ENCODE measurements at regions not wholly inside any gene's neighbourhood (a gene's known extent, or its start where the extent isn't known, plus 50 kb on each side); places are given as distances from the start of the nearest gene placed in this dataset.
"Not testable (repeated sequence)": the region's sequence is repeated elsewhere in the genome, so short reads cannot be mapped to it uniquely, and the experiment has no call there.

DNA sequence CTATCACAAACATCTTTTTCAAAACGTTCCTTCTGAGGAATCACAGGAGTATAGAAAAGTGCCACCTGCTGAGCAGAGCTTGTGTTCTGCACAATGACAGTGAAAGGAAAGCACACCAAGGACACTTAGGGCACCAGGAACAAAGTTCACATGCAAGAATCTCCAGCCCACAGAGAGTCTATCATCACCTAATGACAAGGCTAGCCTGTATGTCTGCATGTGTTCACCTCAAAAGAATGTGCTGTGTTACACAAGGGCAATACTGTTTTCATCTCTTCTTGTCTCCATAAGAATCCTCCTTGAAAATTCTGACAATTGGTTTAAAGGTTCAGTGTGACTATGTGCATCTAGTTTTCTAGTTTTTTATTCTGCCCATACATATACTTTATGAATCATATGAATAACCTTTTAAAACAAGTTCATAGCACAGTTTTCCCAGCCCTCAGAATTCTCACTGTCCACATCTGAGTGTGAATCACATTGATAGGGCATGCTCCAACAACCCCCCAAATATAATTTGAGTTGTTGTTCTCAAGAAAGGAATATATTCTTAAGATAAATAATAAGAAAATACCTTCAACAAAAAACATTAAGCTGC, 118.0 kb downstream of the PWWP3B start (continued):
- TF ChIP-seq, protein P1, sequence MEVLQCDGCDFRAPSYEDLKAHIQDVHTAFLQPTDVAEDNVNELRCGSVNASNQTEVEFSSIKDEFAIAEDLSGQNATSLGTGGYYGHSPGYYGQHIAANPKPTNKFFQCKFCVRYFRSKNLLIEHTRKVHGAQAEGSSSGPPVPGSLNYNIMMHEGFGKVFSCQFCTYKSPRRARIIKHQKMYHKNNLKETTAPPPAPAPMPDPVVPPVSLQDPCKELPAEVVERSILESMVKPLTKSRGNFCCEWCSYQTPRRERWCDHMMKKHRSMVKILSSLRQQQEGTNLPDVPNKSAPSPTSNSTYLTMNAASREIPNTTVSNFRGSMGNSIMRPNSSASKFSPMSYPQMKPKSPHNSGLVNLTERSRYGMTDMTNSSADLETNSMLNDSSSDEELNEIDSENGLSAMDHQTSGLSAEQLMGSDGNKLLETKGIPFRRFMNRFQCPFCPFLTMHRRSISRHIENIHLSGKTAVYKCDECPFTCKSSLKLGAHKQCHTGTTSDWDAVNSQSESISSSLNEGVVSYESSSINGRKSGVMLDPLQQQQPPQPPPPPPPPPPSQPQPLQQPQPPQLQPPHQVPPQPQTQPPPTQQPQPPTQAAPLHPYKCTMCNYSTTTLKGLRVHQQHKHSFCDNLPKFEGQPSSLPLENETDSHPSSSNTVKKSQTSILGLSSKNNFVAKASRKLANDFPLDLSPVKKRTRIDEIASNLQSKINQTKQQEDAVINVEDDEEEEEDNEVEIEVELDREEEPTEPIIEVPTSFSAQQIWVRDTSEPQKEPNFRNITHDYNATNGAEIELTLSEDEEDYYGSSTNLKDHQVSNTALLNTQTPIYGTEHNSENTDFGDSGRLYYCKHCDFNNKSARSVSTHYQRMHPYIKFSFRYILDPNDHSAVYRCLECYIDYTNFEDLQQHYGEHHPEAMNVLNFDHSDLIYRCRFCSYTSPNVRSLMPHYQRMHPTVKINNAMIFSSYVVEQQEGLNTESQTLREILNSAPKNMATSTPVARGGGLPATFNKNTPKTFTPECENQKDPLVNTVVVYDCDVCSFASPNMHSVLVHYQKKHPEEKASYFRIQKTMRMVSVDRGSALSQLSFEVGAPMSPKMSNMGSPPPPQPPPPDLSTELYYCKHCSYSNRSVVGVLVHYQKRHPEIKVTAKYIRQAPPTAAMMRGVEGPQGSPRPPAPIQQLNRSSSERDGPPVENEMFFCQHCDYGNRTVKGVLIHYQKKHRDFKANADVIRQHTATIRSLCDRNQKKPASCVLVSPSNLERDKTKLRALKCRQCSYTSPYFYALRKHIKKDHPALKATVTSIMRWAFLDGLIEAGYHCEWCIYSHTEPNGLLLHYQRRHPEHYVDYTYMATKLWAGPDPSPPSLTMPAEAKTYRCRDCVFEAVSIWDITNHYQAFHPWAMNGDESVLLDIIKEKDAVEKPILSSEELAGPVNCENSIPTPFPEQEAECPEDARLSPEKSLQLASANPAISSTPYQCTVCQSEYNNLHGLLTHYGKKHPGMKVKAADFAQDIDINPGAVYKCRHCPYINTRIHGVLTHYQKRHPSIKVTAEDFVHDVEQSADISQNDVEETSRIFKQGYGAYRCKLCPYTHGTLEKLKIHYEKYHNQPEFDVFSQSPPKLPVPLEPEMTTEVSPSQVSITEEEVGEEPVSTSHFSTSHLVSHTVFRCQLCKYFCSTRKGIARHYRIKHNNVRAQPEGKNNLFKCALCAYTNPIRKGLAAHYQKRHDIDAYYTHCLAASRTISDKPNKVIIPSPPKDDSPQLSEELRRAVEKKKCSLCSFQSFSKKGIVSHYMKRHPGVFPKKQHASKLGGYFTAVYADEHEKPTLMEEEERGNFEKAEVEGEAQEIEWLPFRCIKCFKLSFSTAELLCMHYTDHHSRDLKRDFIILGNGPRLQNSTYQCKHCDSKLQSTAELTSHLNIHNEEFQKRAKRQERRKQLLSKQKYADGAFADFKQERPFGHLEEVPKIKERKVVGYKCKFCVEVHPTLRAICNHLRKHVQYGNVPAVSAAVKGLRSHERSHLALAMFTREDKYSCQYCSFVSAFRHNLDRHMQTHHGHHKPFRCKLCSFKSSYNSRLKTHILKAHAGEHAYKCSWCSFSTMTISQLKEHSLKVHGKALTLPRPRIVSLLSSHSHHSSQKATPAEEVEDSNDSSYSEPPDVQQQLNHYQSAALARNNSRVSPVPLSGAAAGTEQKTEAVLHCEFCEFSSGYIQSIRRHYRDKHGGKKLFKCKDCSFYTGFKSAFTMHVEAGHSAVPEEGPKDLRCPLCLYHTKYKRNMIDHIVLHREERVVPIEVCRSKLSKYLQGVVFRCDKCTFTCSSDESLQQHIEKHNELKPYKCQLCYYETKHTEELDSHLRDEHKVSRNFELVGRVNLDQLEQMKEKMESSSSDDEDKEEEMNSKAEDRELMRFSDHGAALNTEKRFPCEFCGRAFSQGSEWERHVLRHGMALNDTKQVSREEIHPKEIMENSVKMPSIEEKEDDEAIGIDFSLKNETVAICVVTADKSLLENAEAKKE (CRISPR knock-in tag; IDR thresholded peaks at IDR 0.05) = no peak
- no peak for TF ChIP-seq STAT1 (IDR thresholded peaks at IDR 0.05; ENCODE audit: unreplicated experiment)

DNA sequence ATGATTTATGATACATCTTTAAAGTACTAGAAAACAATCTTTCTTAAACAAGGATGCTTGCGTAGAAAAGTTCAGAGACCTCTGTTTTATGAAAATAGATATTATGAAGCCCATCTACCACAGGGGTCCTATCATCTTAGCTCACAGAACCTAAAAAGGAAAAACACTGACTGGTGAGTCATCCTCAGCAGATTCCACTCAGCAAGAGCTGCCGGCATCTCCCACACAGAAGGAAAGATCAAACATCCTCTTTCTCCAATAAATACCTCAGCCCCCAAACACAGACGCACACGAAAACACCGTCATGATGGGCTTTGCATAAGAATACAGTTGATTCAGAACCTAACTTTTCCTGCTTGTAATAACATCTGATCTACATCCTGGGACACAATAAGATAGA, 122.7 kb downstream of the PWWP3B start:
- not testable (repeated sequence) for DNase-seq (ENCODE audit: low spot score); H3K27ac ChIP-seq (ENCODE audit: low read depth); H2AFZ ChIP-seq; H3K9me2 ChIP-seq (ENCODE audit: insufficient read depth); H3K27me3 ChIP-seq (ENCODE audit: insufficient read depth); H3K4me3 Mint-ChIP-seq; H3K4me2 ChIP-seq; H3K27me3 Mint-ChIP-seq (ENCODE audit: insufficient read depth, low read depth, poor library complexity); H3K4me1 ChIP-seq (ENCODE audit: insufficient read depth); H3K36me3 Mint-ChIP-seq (ENCODE audit: low read depth); H3K79me2 ChIP-seq (replicated peaks; ENCODE audit: insufficient read depth); ATAC-seq; H4K20me1 ChIP-seq (replicated peaks; ENCODE audit: insufficient read depth); H3F3A ChIP-seq (replicated peaks; ENCODE audit: low read depth); H3K4me3 ChIP-seq; H3K36me3 ChIP-seq (ENCODE audit: insufficient read depth); H3K27ac Mint-ChIP-seq; H3K4me1 Mint-ChIP-seq
- peaks cover 13% of the 10 kb centered on the region for H3K9me3 Mint-ChIP-seq

DNA sequence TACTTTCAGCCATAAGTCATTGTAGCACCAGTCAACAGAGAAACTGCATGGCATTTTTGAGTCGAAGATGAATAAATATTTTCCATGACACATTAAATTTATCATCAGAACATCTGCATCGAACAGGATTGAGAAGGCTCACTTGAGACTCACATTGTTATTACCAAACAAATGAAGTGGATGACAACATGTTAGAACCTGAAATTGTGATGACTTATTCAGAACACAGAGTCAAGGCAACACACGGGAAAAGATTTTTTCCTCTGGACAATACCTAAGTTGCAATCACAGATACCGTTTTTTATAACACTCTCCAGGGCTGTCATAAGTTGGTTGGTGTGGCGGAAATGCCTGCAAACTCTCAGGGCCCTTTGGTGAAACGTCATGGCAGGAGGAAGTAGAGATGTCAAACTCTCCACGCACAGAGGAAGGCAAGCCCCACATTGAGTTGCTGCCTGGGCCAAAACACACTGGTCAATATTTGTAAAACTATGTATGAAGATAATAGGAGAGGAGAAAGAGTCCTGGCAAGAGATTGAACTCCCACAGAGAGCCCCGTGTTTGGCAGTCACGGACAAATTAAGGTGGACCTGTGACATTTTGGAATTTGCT, 123.8 kb downstream of the PWWP3B start:
- H3K4me2 ChIP-seq, H3K4me1 Mint-ChIP-seq: not testable (repeated sequence)

More for the DNA sequence above, 123.8 kb downstream of the PWWP3B start:
- H3K9me3 Mint-ChIP-seq; H3K36me3 ChIP-seq (ENCODE audit: insufficient read depth); H4K20me1 ChIP-seq (replicated peaks; ENCODE audit: insufficient read depth); H3K4me3 ChIP-seq; H3K27me3 Mint-ChIP-seq (ENCODE audit: insufficient read depth, low read depth, poor library complexity); H3K27me3 ChIP-seq (ENCODE audit: insufficient read depth); ATAC-seq; H3K9me2 ChIP-seq (ENCODE audit: insufficient read depth); H3K4me1 ChIP-seq (ENCODE audit: insufficient read depth); DNase-seq (ENCODE audit: low spot score); H2AFZ ChIP-seq; H3K36me3 Mint-ChIP-seq (ENCODE audit: low read depth); H3K27ac Mint-ChIP-seq; H3K4me3 Mint-ChIP-seq; H3F3A ChIP-seq (replicated peaks; ENCODE audit: low read depth); H3K27ac ChIP-seq (ENCODE audit: low read depth); H3K79me2 ChIP-seq (replicated peaks; ENCODE audit: insufficient read depth): not testable (repeated sequence)

All from GM23338 (cell line).